ENCODE measurements at regions not wholly inside any gene's neighbourhood (a gene's known extent, or its start where the extent isn't known, plus 50 kb on each side); places are given as distances from the start of the nearest gene placed in this dataset.

DNA sequence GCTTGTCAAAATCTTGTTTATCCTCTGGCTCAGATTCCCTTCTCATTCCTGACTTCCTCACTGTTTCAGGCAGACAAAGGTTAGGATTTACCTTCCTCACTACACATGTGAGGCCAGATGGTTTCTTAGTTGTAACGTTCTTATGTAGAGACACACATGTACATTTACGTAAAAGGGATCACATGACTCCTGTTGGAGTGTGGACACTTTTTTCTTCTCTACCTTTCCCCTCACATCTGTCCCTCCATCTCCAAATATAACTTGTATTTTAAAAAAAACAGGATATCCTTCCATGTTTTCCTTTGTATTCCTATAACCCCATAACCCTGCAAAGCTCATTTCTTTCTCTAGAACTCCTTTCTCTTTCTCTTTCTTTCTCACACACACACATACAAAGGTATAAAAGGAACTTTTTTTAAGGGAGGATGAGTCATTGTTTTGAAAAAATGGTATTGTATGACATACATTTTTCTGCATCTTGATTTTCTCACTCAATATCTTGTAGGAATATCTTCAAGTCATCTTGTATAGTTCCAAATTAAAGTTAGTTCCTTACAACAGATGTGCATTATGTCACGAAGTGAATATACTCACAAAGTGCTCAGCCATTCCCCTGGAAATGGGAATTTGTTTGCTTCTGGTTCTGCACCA lies 78.2 kb upstream of the SULF2 start:
- TF ChIP-seq, protein P1, sequence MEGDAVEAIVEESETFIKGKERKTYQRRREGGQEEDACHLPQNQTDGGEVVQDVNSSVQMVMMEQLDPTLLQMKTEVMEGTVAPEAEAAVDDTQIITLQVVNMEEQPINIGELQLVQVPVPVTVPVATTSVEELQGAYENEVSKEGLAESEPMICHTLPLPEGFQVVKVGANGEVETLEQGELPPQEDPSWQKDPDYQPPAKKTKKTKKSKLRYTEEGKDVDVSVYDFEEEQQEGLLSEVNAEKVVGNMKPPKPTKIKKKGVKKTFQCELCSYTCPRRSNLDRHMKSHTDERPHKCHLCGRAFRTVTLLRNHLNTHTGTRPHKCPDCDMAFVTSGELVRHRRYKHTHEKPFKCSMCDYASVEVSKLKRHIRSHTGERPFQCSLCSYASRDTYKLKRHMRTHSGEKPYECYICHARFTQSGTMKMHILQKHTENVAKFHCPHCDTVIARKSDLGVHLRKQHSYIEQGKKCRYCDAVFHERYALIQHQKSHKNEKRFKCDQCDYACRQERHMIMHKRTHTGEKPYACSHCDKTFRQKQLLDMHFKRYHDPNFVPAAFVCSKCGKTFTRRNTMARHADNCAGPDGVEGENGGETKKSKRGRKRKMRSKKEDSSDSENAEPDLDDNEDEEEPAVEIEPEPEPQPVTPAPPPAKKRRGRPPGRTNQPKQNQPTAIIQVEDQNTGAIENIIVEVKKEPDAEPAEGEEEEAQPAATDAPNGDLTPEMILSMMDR (conservative IDR thresholded peaks at IDR 0.05 in 1 of 2, IDR thresholded peaks at IDR 0.05 in 1 of 2; ENCODE audit: extremely low read depth in 1 of 2, insufficient read depth in 1 of 2, low read depth in 1 of 2, low read length in 2 of 2): no peak
- TF ChIP-seq EZH2 (IDR thresholded peaks at IDR 0.05; ENCODE audit: borderline replicate concordance, low read length): no peak

All from mammary epithelial cell (primary cell).